Caco-2 (cell line): ENCODE measurements at regions not wholly inside any gene's neighbourhood (a gene's known extent, or its start where the extent isn't known, plus 50 kb on each side); places are given as distances from the start of the nearest gene placed in this dataset.

Experiments used
- BruUV-seq: library from RNA; stranded (reverse); fragments of 400-500 nt; replicated peaks from 2 replicates; lab custom pipeline; 2021; lab: Mats Ljungman, UMichigan
- CTCF ChIA-PET: fragments of 300-600 bp; sonication (Branson Sonifier 250); formaldehyde crosslinking; loops from one replicate; lab custom pipeline; 2022; ENCODE audit warnings: antibody characterized with exemption; lab: Charles Lee
- POLR2A ChIA-PET: fragments of 300-600 bp; sonication (Branson Sonifier 250); formaldehyde crosslinking; loops from one replicate; lab custom pipeline; 2022; ENCODE audit warnings: antibody characterized with exemption; lab: Charles Lee
- DNase-seq, 2 experiments: peaks; one replicate each; pipeline versions ENCODE4 v3.0.0 to v3.0.0-alpha.2; 2020 to 2022
- H3K27me3 ChIP-seq: replicated peaks from 2 replicates; pipeline ENCODE4 v1.6.0; 2011; ENCODE audit warnings: low read length; ENCODE audit not compliant: control insufficient read depth, insufficient read depth
- H3K36me3 ChIP-seq: 2 replicates; pipeline ENCODE4 v1.5.1; 2011; ENCODE audit warnings: low read length; ENCODE audit not compliant: control insufficient read depth, insufficient read depth
- H3K4me1 ChIP-seq: fragments of 250-450 bp; sonication (Bioruptor Pico); 2 replicates; pipeline ENCODE4 v1.5.1; 2020; ENCODE audit warnings: mild to moderate bottlenecking
- H3K4me3 ChIP-seq: 2 replicates; pipeline ENCODE4 v1.5.1; 2011; ENCODE audit warnings: low read depth, mild to moderate bottlenecking, control low read depth, low read length
- H3K9me3 ChIP-seq: fragments of 250-450 bp; sonication (Bioruptor Pico); 2 replicates; pipeline ENCODE4 v1.5.1; 2020; ENCODE audit warnings: mild to moderate bottlenecking, moderate library complexity
- H3K27ac Mint-ChIP-seq: one replicate; pipeline ENCODE4 v1.8.0; 2022; ENCODE audit warnings: mixed read lengths; ENCODE audit not compliant: unreplicated experiment
- H3K27me3 Mint-ChIP-seq: one replicate; pipeline ENCODE4 v1.8.0; 2022; ENCODE audit warnings: mixed read lengths; ENCODE audit not compliant: insufficient read depth, unreplicated experiment
- H3K36me3 Mint-ChIP-seq: one replicate; pipeline ENCODE4 v1.8.0; 2022; ENCODE audit warnings: mild to moderate bottlenecking, mixed read lengths; ENCODE audit not compliant: insufficient read depth, unreplicated experiment
- H3K4me1 Mint-ChIP-seq: one replicate; pipeline ENCODE4 v1.8.0; 2022; ENCODE audit warnings: low read depth, mixed read lengths; ENCODE audit not compliant: unreplicated experiment
- H3K4me3 Mint-ChIP-seq: one replicate; pipeline ENCODE4 v1.8.0; 2022; ENCODE audit warnings: mild to moderate bottlenecking, moderate library complexity, mixed read lengths; ENCODE audit not compliant: unreplicated experiment
- H3K9me3 Mint-ChIP-seq: one replicate; pipeline ENCODE4 v1.8.0; 2022; ENCODE audit warnings: mixed read lengths; ENCODE audit not compliant: unreplicated experiment
- CTCF ChIP-seq, 2 experiments: fragments of 200-600 bp in 1 of 2; IDR thresholded peaks; 1 replicate in 1 of 2; 2 replicates in 1 of 2; pipeline versions ENCODE4 v1.5.1 to v1.8.0; 2011 to 2022; ENCODE audit warnings: antibody characterized with exemption in 1 of 2, control low read depth in 1 of 2, inconsistent platforms in 1 of 2, low read depth in 1 of 2, low read length in 1 of 2, mild to moderate bottlenecking in 1 of 2, moderate library complexity in 1 of 2; ENCODE audit not compliant: insufficient read depth in 1 of 2, severe bottlenecking in 1 of 2, unreplicated experiment in 1 of 2
- intact Hi-C: fragments of 100-400 bp; cut with micrococcal nuclease; formaldehyde crosslinking; loops from one replicate; pipeline ENCODE4 v1.10.0; 2022; ENCODE audit not compliant: unreplicated experiment

GRCh38 chr17:70520447-70520846 is 351.1 kb downstream of the KCNJ2 start:
- H3K36me3 ChIP-seq, result no peaks in the 10 kb centered on the region
- peak; percentile 38 to 42 for DNase-seq
- H3K4me3 Mint-ChIP-seq, result peak overlapping the region; percentile 6
- H3K27me3 ChIP-seq, result no peaks in the 10 kb centered on the region
- no peaks in the 10 kb centered on the region for H3K27me3 Mint-ChIP-seq
- no peaks in the 10 kb centered on the region for H3K9me3 Mint-ChIP-seq
- H3K4me1 ChIP-seq, result peaks cover 17% of the 10 kb centered on the region
- ChIA-PET CTCF (interaction anchor here (0.9 kb wide), 1 partner anchor 31 kb away, joined by 8 read pairs; no protein-coding TSS in a partner anchor), POLR2A (no interaction called here)
- no peak overlapping the region for H3K4me3 ChIP-seq
- H3K9me3 ChIP-seq, result no peaks in the 10 kb centered on the region
- no TSS peak for BruUV-seq
- no peaks in the 10 kb centered on the region for H3K36me3 Mint-ChIP-seq
- H3K4me1 Mint-ChIP-seq, result peaks cover 20% of the 10 kb centered on the region
- no peak for TF ChIP-seq CTCF (IDR thresholded peaks at IDR 0.05; ENCODE audit: insufficient read depth in 1 of 2, low read depth in 1 of 2, low read length in 1 of 2, severe bottlenecking in 1 of 2, unreplicated experiment in 1 of 2)
- intact Hi-C loops, result loop anchor here (1.0 to 10.0 kb wide), 3 partner anchors 18 to 356 kb away; partner anchors contain the start of gene KCNJ2
- H3K27ac Mint-ChIP-seq, result peak overlapping the region; percentile 9

- BruUV-seq, result no TSS peak
- Mint-ChIP-seq H3K27me3 (no peaks in the 10 kb centered on the region), H3K4me3 (no peak overlapping the region), H3K27ac (peak overlapping the region; percentile 9), H3K36me3 (no peaks in the 10 kb centered on the region), H3K4me1 (peaks cover 20% of the 10 kb centered on the region), H3K9me3 (no peaks in the 10 kb centered on the region)
- POLR2A ChIA-PET, result no interaction called here
- no peaks in the 10 kb centered on the region for H3K9me3 ChIP-seq
- no peak for DNase-seq
- intact Hi-C loops, result loop anchor here (1.0 to 10.0 kb wide), 3 partner anchors 19 to 356 kb away; partner anchors contain the start of gene KCNJ2
- H3K4me3 ChIP-seq, result no peak overlapping the region
- H3K27me3 ChIP-seq, result no peaks in the 10 kb centered on the region
- H3K4me1 ChIP-seq, result peaks cover 17% of the 10 kb centered on the region
- H3K36me3 ChIP-seq, result no peaks in the 10 kb centered on the region
- TF ChIP-seq CTCF (IDR thresholded peaks at IDR 0.05; ENCODE audit: insufficient read depth in 1 of 2, low read depth in 1 of 2, low read length in 1 of 2, severe bottlenecking in 1 of 2, unreplicated experiment in 1 of 2), result no peak
- CTCF ChIA-PET, result interaction anchor here (0.6 to 0.9 kb wide), 2 partner anchors 31 to 82 kb away, joined by 4 to 8 read pairs; no protein-coding TSS in a partner anchor
Observed at GRCh38 chr17:70520956-70521355, 351.6 kb downstream of the KCNJ2 start.

GRCh38 chr17:70521821-70522256 is 352.5 kb downstream of the KCNJ2 start:
- H3K9me3 Mint-ChIP-seq, result no peaks in the 10 kb centered on the region
- no peaks in the 10 kb centered on the region for H3K36me3 Mint-ChIP-seq
- H3K4me1 Mint-ChIP-seq, result peaks cover 20% of the 10 kb centered on the region
- ChIA-PET POLR2A (no interaction called here), CTCF (interaction anchor here (0.6 kb wide), 1 partner anchor 81 kb away, joined by 4 read pairs; no protein-coding TSS in a partner anchor)
- Histone ChIP-seq H3K36me3 (no peaks in the 10 kb centered on the region), H3K4me1 (peaks cover 17% of the 10 kb centered on the region), H3K27me3 (no peaks in the 10 kb centered on the region), H3K9me3 (no peaks in the 10 kb centered on the region), H3K4me3 (no peak overlapping the region)
- no TSS peak for BruUV-seq
- no peak overlapping the region for H3K27ac Mint-ChIP-seq
- H3K27me3 Mint-ChIP-seq, result no peaks in the 10 kb centered on the region
- intact Hi-C loops, result loop anchor here (2.0 to 10.0 kb wide), 2 partner anchors 283 to 357 kb away; partner anchors contain the start of gene KCNJ2
- no peak for DNase-seq
- no peak for TF ChIP-seq CTCF (IDR thresholded peaks at IDR 0.05; ENCODE audit: insufficient read depth in 1 of 2, low read depth in 1 of 2, low read length in 1 of 2, severe bottlenecking in 1 of 2, unreplicated experiment in 1 of 2)
- H3K4me3 Mint-ChIP-seq, result no peak overlapping the region
